ENCODE measurements at regions not wholly inside any gene's neighbourhood (a gene's known extent, or its start where the extent isn't known, plus 50 kb on each side); places are given as distances from the start of the nearest gene placed in this dataset.

DNA sequence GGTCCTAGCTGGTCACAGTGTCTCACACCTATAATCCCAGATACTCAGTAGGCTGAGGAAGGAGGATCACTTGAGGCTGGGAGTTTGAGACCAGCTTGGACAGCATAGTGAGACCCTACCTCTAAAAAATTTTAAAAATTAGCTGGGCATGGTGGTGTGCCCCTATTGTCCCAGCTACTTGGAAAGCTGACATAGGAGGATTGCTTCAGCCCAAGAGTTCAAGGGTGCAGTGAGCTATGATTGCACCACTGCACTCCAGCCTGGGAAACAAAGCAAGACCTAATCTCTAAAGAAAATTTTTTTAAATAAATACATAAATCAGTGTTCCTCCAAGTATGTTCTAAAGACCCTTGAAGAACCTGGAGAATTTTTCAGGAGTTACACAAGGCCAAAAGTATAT is 50.6 kb upstream of the GNAO1 start:
- DNase-seq: no peak

DNA sequence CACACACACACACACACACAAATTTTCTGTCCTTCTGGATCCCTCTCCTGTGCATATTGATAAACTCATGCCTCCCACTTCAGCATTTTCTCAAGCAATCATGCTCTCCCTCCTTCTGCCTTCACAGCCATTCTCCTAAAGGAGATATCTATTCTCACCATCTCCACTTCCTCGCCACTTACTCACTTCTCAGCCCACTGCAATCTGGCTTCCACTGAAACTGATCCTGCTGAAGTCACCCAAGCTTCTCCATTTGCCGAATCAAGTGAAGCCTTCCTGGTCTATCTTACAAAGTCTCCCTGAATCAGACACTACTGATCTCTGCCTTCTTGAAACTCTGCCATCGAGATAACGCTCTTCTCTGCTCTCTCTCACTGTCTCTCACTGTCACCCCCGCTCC is 54.0 kb upstream of the GNAO1 start:
- DNase-seq: no peak

DNA sequence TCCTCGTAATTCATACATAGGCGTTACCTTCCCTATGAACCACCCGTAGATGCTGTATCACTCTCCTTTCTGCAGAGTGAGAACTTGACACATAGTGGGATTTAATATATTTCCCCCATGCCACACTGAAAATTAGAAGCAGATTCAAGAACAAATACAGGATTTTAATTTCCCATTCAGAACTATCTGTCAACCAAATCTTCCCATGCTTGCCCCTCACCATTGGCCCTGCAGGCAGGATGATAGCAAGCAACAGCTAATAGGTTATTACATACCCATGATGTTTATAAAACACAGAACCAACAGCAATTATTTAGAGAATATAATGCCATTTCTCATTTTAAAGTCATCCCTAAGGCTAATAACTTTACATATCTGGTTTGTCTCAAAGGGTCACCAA is 55.0 kb upstream of the GNAO1 start:
- no peak for DNase-seq

DNA sequence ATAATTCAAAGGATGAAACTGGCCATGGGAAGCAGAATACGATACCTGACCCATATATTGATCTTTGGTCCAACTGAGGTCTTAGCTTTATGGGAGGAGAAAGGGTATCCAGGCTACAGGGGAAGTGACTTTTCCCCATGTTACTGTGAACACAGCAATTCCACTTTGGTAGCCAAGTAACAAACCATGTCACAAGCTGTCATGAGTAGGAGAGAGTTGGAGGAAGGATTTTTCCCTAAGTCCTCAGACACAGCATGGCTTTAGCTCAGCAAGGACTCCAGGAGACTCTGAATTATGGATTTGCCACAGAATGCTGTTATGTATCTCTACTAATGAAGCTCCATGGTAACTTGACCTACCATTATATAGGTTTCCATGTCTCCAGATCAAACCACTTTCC is 56.5 kb upstream of the GNAO1 start:
- no peak for DNase-seq

DNA sequence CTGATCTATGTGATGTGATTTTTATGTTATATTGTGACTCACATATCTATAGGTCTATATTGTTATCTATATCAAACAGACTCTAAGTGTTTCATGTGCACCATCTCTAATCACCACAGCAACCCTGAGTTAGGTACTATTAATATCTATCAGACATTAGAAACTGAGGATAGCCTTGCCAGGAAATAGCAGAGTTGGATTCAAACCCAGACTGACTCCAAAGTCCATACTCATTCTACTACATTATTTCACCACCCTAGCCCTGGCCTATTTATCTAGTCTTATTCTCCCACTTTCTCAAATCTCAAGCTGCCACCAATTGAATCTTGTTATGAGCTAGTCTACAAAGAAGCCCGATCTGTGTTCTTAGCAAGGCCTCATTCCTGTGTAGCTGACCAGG is 65.4 kb upstream of the GNAO1 start:
- DNase-seq: no peak

DNA sequence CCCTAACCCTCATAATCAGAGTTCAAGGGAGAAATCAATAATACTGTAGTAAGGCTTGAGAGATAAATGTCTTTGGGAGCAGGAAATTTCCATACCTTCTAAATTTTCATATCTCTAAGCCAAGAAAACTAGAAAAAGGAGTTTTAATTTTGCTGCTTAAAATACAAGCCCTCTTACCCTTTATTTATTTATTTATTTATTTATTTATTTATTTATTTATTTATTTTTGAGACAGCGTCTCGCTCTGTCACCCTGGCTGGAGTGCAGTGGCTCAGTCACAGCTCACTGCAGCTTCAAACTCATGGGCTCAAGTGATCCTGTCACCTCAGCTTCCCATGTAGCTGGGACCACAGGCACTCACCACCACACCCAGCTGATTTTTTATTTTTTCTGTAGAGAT is 69.0 kb upstream of the GNAO1 start:
- no peak for DNase-seq

DNA sequence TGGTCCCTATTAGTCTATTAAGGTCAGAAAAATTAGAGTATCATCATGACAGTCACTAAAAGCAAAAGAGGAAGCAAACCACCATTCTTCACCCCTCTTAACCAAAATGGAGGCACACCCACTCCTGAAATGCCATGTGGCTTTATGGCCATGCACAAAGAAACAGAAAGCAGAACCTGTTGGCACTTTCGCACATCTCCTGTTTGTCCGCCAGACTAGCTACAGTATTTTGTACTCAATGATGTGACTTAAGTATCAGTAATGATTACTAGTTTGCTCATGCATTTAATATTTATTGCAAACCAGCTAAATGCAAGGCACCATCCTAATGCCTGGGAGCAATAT is 70.2 kb upstream of the GNAO1 start:
- DNase-seq: no peak

DNA sequence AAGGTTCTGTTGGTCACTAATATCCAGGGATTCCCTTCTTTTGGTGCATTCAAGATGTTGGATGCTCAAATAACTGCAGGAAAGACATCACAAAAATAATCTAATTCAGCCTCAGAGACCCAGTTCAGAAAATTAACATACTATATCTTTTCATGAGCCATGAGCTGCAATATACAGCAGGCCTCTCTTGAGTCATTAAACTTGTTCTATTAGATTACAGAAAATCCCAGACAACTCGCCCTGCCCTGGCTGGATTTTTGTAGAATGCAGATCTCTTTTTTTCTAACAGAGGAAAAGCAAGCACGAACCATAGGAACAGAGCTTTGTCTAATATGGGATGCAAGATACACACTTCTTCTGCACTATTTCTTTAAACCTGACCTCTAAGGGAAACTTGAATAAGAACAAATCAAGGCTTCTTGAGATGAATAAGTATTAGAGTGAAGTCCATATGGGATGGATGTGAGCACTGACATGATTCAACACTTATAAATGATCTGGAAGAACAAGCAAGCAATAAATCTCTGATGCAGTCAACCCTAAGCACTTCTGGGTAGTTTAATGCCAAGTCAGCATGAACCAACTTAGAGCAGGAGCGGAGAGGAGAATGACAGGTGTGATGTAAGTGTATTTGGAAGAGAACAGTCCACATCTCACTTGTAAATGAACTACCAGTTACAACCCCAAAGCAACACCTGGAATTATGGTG is 70.7 kb upstream of the GNAO1 start:
- no peak for DNase-seq

DNA sequence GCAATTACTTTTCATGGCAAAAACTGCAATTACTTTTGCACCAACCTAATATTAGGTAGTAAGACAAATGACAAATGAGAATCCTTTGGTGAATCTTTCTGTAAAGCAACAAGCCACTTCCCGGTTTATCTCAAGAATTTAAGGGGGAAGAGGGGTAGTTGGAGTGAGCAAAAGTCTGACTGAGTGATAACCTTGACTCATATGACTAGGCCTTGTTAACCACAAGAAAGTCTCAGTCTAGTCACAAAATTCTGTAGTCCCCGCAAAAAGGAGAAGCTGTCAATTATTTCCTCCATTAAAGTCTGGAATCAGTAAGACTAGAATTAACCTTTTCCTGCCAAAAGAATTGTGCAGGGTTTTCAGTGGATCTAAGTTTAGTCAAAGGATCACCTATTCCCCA is 72.2 kb upstream of the GNAO1 start:
- no peak for DNase-seq

DNA sequence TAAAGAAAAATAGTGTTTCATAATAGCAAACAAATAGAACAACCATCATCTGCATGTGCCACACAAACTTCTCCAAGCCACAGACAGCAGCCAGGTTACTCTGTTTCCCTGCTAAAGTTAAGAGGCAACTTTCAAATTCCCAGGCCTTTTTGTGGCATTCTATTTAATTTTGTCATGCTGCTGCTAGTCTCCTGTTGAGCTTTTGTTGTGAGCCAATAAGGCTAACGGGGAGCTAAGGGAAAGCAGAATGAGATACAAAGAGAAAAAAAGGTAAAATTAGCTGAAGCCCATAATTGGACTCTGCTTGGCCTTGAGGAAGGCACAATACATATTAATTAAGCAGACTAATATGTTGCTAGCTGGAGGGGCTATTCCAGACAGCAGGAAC is 74.7 kb upstream of the GNAO1 start:
- no peak for DNase-seq

DNA sequence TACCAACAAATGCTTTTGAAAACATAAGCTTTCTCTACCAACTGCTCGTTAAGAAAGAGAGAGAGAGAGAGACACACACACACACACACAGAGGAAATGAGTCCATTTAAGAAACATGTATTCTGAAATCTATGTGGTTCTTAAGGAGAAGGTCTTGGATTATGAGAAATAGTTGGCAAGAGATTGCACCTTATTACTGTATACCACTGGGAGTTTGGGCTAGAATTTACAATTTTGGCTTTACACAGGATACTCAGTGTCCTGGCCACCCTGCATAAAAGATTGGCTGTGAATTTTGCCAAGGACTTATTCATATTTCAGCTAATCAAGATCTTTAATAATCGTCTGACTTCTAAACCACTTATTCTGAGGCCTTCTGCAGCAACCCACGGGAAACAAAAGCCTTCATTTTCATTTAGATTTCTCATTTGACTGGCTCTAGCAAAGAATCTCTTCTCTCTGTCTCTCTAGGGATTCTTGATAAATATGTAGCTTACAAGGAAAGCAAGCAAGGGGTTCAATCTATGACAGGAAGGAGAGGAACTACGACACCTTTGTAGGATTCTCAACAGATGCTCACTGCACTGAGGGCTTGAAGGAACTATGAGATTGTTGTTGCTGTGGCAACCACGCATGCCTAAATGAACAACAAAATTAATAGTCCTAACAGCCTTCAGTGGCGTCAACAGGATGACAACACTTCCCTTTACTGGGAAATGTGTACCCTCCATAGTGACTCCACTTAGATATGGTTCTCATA is 75.3 kb upstream of the GNAO1 start:
- no peak for DNase-seq

DNA sequence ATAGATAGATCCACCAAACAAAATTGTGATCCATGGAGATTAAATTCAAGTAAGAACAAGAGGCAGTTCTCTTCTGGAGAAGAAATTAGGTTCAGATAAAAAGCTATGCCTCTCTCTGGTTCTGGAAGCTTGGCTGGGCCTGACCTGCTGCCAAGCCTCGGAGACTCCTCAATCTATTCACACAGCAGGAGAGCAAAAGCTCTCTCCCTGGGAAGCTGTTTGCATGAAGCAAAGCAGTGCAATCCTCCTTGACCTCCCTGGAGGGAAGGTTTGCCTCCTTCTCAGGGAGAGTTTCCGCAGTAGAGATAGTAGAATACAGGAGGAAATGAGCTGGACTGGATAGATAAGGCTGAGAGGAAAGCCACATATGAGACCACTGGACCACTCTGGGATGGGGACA is 78.1 kb upstream of the GNAO1 start:
- no peak for DNase-seq

DNA sequence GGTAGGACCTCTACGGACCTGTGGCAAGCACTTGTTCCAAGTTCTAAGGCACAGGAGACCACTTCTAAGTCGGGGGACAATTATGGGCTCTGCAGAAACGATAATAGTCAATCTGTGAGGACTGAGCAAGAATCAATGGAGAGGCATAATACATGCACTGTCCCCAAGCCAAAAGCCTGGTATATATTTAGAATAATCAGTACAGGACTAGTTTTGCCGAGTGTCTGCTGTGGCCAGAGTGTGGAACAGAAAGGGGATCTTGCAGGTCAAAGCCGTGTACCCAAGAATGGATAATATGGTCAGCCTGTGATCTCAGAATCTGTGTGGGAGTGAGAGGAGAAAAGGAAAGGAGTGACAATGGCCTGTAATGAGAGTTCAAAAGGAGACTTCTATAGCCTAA is 80.2 kb upstream of the GNAO1 start:
- DNase-seq: no peak

DNA sequence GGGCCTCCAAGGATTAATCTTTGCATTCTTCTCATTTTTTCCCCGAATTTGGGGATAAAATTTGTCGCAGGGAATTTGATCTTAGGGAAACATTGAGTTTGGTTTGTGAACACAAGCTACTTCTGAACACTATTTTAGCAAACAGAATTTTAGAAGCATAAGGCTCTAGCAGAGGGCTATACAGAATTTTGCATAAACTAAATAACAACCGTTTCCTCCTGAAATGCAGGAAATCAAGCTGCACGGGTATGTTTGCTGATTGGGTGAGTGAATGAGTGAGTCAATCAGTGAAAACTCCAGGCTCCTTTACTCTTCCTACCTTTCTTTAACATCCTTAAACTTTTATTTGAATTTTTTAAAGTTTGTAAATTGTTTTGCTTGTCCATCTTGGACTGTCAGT is 81.3 kb upstream of the GNAO1 start:
- DNase-seq: no peak

DNA sequence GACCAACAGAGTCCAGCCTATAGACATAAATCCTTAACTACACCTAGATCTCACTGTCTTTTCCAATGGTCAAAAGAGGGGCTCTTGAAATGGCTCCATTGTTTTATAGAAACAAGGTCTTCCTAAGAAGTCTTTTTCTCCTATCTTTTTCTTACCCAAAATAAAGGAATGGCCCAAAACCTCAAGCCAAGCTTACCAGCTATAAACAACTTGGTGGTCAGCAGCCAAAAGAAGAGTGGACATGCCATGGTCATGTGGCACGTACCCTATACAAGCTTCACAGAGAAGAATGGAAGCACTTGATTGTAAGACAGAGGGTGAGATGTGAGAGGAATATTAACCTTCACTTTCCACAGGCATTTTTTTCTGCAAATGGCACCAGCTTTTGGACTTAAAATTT is 82.1 kb upstream of the GNAO1 start:
- DNase-seq: no peak

DNA sequence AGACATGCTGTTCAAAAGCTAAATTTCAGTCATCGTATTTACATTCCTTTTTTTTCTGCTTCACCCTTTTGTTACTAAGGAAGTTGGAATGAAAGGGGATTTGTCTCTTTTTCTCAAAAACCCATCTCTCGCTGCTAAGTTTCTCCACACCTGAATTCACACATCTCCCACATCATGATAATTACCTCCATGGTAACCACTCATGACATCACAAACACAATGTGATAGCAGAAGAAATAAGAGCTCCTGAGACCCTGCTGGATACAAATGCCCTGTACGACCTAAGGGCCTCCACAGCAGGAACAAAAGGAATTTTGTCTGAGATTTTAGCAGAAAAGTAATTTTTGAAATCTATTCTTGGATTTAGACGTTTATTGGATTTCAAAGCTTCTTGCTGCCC is 82.6 kb upstream of the GNAO1 start:
- DNase-seq: no peak

DNA sequence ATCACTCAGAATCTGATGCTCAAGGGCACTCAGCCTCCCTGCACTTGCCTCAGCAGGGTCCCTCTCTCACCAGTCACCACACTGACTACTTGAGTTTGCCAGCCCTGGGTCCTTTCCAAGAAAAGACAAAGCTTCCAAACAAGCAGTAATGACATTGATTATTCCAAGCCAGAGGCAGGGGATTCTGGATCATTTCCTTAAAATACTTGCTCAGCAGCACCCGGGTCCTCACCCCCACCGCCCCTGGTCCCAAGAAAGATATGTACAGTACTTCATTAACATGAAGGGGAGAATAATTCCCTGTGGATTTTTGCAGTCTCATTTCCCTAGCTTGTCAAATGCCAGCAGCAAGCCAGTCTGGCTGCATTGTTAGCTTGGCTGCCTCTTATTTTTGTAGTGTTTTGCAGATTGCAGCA is 83.2 kb upstream of the GNAO1 start:
- no peak for DNase-seq

DNA sequence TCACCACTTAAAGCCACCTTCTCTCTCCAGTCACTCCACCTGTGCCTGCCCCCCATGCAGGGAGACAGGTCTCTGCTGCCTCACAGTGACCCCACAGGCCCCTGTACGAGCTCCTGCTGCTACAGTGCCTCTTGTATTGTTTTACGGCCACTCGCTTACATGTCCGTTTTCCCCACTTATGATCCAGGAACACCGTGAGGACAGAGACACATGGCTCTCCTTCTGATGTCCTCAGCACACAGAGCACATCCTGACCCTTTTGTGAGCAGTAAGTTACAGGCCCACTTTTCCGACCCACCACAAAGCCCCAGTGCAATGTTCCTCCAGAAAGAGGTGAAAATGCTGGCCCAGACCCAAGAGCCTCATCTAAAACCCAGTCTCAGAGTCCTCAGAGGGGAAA is 84.8 kb upstream of the GNAO1 start:
- no peak for DNase-seq

DNA sequence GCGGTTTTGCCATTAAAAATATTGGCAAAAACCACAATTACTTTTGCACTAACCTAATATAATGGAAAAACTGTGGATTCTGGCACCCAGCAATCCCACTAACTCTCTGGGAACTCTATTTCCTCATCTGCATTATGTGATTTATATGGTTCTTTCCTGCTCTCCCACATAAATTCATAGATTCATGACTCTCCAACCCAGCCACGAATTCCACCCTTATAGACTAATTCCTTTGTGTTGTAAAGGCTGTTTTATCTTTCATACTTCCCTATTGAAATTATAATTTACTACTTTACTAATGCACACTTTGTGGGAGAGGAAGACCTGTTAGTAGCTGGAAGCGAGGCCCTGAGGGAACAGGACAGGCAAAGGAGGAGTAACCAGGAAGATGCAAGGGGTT is 88.4 kb upstream of the GNAO1 start:
- no peak for DNase-seq

DNA sequence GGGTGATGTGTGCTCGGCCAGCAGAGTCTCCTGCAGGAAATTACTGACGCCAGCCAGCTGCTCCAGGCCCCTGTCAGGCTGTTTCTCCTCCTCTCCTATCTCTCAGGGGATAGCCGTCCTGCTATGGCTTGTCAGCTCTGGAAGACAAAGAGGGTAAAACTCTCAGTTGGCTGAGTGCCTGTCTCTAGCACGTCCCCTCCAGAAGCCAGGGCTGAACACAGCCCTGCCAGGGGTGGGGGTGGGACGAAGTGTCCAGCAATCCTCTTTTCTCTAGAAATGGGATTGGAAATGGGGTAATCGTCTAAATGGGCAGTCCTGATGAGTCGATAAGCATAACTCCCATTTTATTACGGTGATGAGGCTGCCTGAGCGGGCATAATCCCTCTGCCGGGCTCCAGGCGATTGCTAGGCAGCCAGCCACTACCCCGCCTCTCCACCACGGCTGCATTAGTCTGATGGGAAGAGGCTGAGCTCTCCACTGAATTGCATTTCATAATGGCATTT is 89.1 kb upstream of the GNAO1 start:
- DNase-seq: no peak

DNA sequence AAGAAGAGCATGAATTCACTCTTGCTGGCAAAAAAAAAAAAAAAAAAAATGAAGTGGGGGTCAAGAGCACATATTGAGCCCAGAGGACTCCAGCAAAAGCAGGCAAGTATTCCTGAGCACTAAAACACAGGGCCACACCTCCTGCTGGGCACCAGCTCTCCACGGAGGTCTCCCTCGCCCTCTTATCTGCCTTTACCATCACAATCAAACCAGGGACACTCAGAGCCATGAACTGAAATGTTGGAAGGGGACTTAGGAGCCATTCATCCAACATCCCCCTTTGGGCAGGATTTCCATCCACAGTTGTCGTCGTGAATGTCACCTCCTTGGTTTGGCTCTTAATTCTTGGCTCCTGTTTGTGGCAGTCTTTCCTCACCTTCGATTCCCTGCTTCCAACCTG is 89.8 kb upstream of the GNAO1 start:
- DNase-seq: no peak

DNA sequence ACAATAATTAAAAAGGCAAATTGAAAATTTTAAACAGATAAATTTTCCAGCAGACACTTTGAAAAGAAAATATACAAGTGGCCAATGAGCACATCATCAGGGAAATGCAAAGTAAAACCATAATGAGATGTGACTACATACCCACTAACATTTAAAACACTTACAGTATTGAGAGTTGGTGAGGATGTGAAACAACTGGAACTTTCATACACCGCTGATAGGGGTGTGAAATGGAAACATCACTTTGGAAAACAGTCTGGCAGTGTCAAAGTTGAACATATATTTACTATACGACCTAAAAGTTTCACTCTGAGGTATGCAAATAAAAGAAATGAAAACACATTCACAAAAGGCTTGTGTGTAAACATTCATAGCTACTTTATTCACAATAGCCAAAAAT is 94.0 kb upstream of the GNAO1 start:
- DNase-seq: no peak

DNA sequence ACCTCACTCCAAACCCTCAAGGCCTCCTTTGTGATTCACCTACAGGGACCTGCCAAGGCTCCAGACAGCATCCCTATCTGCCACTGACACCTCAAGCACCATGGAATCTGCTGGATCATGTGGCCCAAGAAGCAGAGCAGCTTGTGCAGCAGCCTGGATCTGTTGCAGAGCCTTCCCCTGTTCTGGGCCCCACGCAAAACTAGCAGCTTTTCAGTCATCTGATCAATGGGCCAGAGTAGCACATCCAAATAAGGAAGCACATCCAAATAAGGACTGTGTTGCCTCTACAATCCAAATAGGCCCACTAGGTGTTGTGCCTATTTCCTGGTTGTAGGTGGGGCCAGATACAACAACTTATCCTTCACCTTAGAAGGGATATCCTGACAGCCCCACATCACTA is 97.1 kb upstream of the GNAO1 start:
- DNase-seq: no peak

DNA sequence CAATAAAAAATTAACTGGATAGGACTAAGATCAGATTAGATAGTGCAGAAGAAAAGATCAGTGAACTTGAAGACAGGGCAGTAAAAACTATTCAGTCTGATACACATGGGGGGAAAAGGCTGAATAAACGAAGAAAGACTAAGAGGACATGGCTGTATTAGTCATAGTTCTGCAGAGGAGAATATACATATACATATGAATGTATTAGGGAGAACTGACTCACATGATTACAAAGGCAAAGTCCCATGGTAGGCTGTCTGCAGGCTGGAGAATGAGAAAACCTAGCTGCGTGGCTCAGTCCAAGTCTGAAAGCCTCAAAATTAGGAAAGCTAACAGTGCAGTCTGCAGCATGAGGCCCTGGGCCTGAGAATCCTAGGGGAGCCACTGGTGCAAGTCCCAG is 98.2 kb upstream of the GNAO1 start:
- DNase-seq: no peak

DNA sequence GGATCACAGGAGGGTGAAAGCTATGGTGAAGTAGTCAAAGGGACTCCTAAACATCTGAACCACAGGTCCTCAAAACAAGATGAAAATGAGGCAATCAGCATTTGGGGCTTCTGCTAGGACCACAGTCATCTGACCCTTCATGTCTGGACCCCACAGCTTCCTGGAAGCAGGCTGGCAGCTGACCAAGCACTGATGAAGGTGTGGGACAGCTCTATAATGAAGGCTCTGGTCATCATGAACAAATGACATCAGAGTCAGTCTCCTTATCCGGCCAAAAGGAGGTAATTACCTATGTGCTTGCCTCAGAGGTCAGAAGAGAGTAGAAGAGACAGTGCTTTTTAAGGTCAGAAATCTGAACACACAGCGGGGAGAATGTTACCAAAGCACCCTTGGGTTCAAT is 101.2 kb upstream of the GNAO1 start:
- no peak for DNase-seq
